ENCODE measurements at regions not wholly inside any gene's neighbourhood (a gene's known extent, or its start where the extent isn't known, plus 50 kb on each side); places are given as distances from the start of the nearest gene placed in this dataset.

DNA sequence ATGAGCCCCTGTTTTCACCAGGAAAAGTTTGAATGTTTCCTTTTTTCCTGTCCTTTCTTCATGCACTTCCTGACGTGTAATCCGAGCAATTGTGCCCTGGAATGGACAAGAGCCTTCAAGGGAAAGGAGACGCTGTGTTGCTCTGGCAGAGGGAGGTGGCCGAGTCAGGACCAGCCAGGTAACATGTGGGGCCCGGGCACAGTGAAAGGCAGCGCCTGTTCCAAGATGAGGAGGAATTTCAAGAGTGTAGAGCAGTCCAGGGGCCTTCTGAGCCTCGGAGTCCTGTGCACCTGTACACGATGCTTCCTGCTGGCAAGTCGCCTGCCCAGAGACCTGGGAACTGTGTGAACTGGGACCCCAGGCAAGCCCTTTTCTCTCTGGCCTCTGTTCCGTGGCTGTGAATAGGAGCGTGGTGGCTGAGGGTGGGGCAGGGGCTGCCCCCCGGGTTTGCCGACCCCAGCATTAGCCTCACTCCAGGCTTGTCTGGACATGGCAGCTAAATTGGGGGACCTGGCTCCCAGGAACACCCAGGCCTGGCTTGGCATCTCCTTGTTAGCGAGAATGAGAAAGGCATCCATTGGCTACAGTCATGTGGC is 92.0 kb downstream of the MYEOV start:
- H3K4me1 ChIP-seq (ENCODE audit: insufficient read depth, insufficient read length): peaks cover 4% of the 10 kb centered on the region
- H3K9ac ChIP-seq (ENCODE audit: insufficient read length, low read depth): no peak overlapping the region
- H3K9me3 ChIP-seq (ENCODE audit: insufficient read depth, low read length): peaks cover 26% of the 10 kb centered on the region
- TF ChIP-seq SUZ12 (IDR thresholded peaks at IDR 0.05; ENCODE audit: extremely low read depth, insufficient read depth, insufficient read length) (no peak), YY1 (IDR thresholded peaks at IDR 0.05; ENCODE audit: insufficient read depth, insufficient read length) (no peak)
- no peaks in the 10 kb centered on the region for H3K27me3 ChIP-seq (ENCODE audit: insufficient read depth, insufficient read length)
- H3K4me3 ChIP-seq (ENCODE audit: insufficient read length, low read depth): no peak overlapping the region
- no peak for DNase-seq (ENCODE audit: low read depth, low spot score)
- no peaks in the 10 kb centered on the region for H3K36me3 ChIP-seq (ENCODE audit: insufficient read depth, insufficient read length, low read length)

- H3K4me1 ChIP-seq (ENCODE audit: insufficient read depth, insufficient read length): peaks cover 2% of the 10 kb centered on the region
- H3K36me3 ChIP-seq (ENCODE audit: insufficient read depth, insufficient read length, low read length): no peaks in the 10 kb centered on the region
- no peaks in the 10 kb centered on the region for H3K27me3 ChIP-seq (ENCODE audit: insufficient read depth, insufficient read length)
- H3K4me3 ChIP-seq (ENCODE audit: insufficient read length, low read depth): no peak overlapping the region
- H3K9ac ChIP-seq (ENCODE audit: insufficient read length, low read depth): no peak overlapping the region
- DNase-seq (ENCODE audit: low read depth, low spot score): no peak
- TF ChIP-seq ZNF274 (IDR thresholded peaks at IDR 0.05; ENCODE audit: low read depth, low read length) (no peak), SUZ12 (IDR thresholded peaks at IDR 0.05; ENCODE audit: extremely low read depth, insufficient read depth, insufficient read length) (no peak), YY1 (IDR thresholded peaks at IDR 0.05; ENCODE audit: insufficient read depth, insufficient read length) (no peak)
- H3K9me3 ChIP-seq (ENCODE audit: insufficient read depth, low read length): peaks cover 26% of the 10 kb centered on the region
Observed at GRCh38 chr11:69386594-69387408, 92.8 kb downstream of the MYEOV start.

DNA sequence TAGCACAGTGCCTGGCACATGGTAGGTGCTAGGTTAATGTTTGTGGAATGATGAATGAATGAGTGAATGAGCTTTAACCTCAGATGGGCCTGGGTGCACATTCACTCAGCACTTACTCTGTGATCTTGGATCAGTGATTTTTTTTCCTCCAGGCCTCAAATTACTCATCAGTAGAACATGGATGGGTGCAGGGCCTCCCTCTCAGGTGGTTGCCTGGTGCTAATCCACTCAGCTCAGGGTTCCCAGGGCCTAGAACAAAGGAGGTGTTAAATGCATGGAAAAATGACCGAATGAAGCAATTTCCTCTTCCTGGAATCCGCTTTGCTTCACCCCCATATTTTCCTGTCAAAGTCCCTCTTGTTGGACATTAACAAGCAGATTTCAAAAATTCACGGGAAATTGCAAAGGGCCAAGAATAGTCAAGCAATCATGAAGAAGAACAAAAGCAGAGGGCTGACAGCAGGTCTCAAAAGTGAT is 93.5 kb downstream of the MYEOV start:
- Histone ChIP-seq H3K9me3 (ENCODE audit: insufficient read depth, low read length) (peaks cover 26% of the 10 kb centered on the region), H3K36me3 (ENCODE audit: insufficient read depth, insufficient read length, low read length) (no peaks in the 10 kb centered on the region), H3K27me3 (ENCODE audit: insufficient read depth, insufficient read length) (no peaks in the 10 kb centered on the region), H3K4me3 (ENCODE audit: insufficient read length, low read depth) (no peak overlapping the region), H3K4me1 (ENCODE audit: insufficient read depth, insufficient read length) (no peaks in the 10 kb centered on the region), H3K9ac (ENCODE audit: insufficient read length, low read depth) (no peak overlapping the region)
- DNase-seq (ENCODE audit: low read depth, low spot score): no peak
- no peak for TF ChIP-seq ZNF274 (IDR thresholded peaks at IDR 0.05; ENCODE audit: low read depth, low read length)
- no peak for TF ChIP-seq SUZ12 (IDR thresholded peaks at IDR 0.05; ENCODE audit: extremely low read depth, insufficient read depth, insufficient read length)

DNA sequence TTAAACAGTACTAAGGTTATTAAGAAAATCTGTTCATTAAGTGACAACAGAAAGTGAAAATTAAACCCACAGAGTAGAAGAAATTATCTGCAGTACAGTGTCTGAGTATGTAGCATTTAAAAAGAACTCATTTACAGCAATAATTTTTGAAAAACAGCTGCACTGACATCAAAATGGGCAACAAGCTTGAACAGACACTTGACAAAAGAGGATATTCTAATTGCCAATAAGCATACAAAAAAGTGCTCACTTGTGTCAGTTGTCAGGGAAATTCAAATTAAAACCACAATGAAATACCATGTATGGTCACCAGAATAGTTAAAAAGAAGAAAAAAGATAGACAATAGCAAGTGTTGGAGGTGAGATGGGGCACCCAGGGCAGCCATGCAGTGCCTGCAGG is 93.3 kb upstream of the LINC01488 start:
- no peaks in the 10 kb centered on the region for H3K27me3 ChIP-seq (ENCODE audit: insufficient read depth, insufficient read length)
- no peaks in the 10 kb centered on the region for H3K4me1 ChIP-seq (ENCODE audit: insufficient read depth, insufficient read length)
- no peak for DNase-seq (ENCODE audit: low read depth, low spot score)
- H3K9ac ChIP-seq (ENCODE audit: insufficient read length, low read depth): no peak overlapping the region
- no peak for TF ChIP-seq ZNF274 (IDR thresholded peaks at IDR 0.05; ENCODE audit: low read depth, low read length)
- TF ChIP-seq SUZ12 (IDR thresholded peaks at IDR 0.05; ENCODE audit: extremely low read depth, insufficient read depth, insufficient read length): no peak
- TF ChIP-seq YY1 (IDR thresholded peaks at IDR 0.05; ENCODE audit: insufficient read depth, insufficient read length): no peak
- H3K36me3 ChIP-seq (ENCODE audit: insufficient read depth, insufficient read length, low read length): no peaks in the 10 kb centered on the region
- H3K4me3 ChIP-seq (ENCODE audit: insufficient read length, low read depth): no peak overlapping the region
- H3K9me3 ChIP-seq (ENCODE audit: insufficient read depth, low read length): peaks cover 26% of the 10 kb centered on the region

DNA sequence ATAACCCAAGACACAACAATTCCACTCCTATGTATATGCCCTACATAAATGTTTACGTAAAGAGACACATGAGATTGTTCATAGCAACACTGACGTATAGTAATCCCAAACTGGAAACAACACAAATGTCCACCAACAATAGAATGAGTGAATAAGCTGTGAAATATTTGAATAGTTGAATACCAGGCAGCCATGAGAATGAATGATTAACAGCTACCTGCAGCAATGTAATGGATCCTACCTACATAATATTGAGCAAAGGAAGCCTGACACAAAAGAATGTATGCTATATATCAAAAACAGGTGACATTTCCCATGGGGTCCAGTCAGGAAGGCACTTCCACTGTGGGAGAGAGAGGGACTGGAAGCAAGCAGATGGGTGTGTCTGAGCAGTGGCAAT is 92.8 kb upstream of the LINC01488 start:
- no peaks in the 10 kb centered on the region for H3K27me3 ChIP-seq (ENCODE audit: insufficient read depth, insufficient read length)
- no peaks in the 10 kb centered on the region for H3K4me1 ChIP-seq (ENCODE audit: insufficient read depth, insufficient read length)
- no peak overlapping the region for H3K9ac ChIP-seq (ENCODE audit: insufficient read length, low read depth)
- no peak overlapping the region for H3K4me3 ChIP-seq (ENCODE audit: insufficient read length, low read depth)
- no peak for DNase-seq (ENCODE audit: low read depth, low spot score)
- H3K9me3 ChIP-seq (ENCODE audit: insufficient read depth, low read length): peaks cover 26% of the 10 kb centered on the region
- H3K36me3 ChIP-seq (ENCODE audit: insufficient read depth, insufficient read length, low read length): no peaks in the 10 kb centered on the region
- TF ChIP-seq YY1 (IDR thresholded peaks at IDR 0.05; ENCODE audit: insufficient read depth, insufficient read length) (no peak), ZNF274 (IDR thresholded peaks at IDR 0.05; ENCODE audit: low read depth, low read length) (no peak), SUZ12 (IDR thresholded peaks at IDR 0.05; ENCODE audit: extremely low read depth, insufficient read depth, insufficient read length) (no peak)

- H3K36me3 ChIP-seq (ENCODE audit: insufficient read depth, insufficient read length, low read length): no peaks in the 10 kb centered on the region
- DNase-seq (ENCODE audit: low read depth, low spot score): no peak
- H3K9ac ChIP-seq (ENCODE audit: insufficient read length, low read depth): no peak overlapping the region
Observed at GRCh38 chr11:69390561-69390960, 90.9 kb upstream of the LINC01488 start.

More at GRCh38 chr11:69390561-69390960, 90.9 kb upstream of the LINC01488 start:
- peaks cover 28% of the 10 kb centered on the region for H3K9me3 ChIP-seq (ENCODE audit: insufficient read depth, low read length)
- H3K4me3 ChIP-seq (ENCODE audit: insufficient read length, low read depth): no peak overlapping the region
- no peaks in the 10 kb centered on the region for H3K4me1 ChIP-seq (ENCODE audit: insufficient read depth, insufficient read length)
- no peak for TF ChIP-seq SUZ12 (IDR thresholded peaks at IDR 0.05; ENCODE audit: extremely low read depth, insufficient read depth, insufficient read length)
- no peak for TF ChIP-seq ZNF274 (IDR thresholded peaks at IDR 0.05; ENCODE audit: low read depth, low read length)
- no peak for TF ChIP-seq YY1 (IDR thresholded peaks at IDR 0.05; ENCODE audit: insufficient read depth, insufficient read length)
- no peaks in the 10 kb centered on the region for H3K27me3 ChIP-seq (ENCODE audit: insufficient read depth, insufficient read length)

All from NT2/D1 (cell line).